LoVo (cell line): ENCODE measurements at regions not wholly inside any gene's neighbourhood (a gene's known extent, or its start where the extent isn't known, plus 50 kb on each side); places are given as distances from the start of the nearest gene placed in this dataset.
"Not testable (repeated sequence)": the region's sequence is repeated elsewhere in the genome, so short reads cannot be mapped to it uniquely, and the experiment has no call there.

Experiments
- DNase-seq: peaks from one replicate; pipeline ENCODE4 v3.0.0-alpha.2; 2016; ENCODE audit warnings: low spot score

DNA sequence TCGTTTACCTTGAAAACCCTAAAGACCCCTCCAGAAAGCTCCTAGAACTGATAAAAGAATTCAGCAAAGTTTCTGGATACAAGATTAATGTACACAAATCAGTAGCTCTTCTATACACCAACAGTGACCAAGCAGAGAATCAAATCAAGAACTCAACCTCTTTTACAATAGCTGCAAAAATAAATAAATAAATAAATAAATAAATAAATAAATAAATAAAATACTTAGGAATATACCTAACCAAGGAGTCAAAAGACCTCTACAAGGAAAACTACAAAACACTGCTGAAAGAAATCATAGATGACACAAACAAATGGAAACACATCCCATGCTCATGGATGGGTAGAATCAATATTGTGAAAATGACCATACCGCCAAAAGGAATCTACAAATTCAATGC lies 186.8 kb upstream of the EOLA2 start:
- not testable (repeated sequence) for DNase-seq

DNA sequence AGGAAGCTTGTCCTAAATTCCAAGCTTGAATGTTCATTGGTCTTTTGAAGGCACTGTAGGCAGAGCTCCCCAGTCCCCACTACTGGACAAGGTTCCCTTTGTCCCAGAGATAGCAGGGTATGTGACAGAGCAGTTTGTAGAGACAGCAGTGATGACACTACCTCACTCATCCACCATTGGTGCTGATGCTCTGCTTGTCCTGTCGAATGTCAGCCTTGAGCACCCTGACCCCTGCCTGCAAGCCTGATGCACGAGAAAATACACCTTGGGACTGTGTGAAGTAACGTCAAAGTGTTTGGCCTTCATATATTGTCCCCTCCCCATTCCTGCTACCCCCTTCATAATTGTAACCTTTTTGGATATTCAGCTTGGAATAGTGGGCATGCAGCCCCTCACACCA lies 188.9 kb upstream of the EOLA2 start:
- no peak for DNase-seq

DNA sequence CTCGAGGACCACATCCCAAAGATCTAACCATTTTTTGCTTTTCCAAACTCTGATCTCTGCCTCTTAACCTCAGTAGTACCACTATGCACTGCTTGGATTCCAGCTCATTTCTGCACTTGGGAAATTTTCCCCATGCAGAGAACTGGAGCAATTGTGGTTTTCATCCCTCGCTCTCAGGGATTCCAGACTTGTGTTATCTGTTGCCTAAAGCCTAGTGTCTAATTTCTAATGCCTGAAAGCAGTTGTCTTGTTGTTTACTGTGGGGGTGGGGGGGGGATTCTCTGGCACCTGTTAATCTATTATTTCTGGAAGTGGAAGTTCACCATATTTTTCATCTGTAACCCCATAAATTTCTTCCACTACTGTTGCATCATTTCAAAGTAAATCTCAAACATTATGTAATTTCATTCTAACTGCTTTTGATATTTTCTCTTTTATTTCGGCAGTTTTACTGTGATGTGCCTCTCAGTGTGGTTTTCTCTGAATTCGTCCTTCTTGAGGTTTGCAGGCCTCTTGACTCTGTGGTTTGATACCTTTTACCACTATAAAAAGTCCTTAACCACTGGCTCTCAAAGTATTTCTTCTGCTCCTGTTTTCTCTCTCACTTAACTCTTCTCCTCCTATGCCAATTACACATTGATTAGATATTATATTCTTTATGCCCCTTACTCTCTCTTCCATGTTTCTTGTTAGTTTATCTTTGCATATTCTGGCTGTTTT lies 205.6 kb upstream of the EOLA2 start:
- DNase-seq: no peak

DNA sequence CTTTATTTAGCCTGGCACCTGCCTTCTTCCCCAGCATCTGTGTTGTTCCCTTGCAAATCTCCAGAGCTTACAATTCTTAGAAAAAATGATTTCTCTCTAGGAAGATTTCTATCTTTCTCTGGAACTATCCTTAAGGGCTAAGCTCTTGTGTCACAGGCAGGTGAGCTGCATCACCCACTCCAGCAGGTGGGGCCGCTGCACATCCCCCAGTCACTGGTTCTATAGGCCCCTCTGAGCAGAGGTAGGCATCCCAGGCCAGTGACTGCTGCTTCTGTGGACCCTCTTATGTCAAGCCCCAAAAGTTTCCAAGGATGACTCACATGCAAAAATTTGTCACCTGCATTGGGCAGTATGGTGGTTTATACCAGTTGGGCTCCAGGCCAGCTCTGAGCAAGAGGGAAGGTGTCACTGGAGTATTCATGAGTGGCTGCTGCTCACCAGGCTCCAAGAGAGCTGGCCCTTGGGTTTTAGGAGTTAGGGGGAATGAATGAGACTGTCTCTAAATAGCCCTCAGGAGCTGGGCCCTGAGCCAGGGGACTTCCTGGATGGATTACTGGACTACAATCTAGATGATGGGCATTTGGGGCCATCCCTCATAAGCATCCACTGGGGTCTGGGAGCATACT lies 208.1 kb upstream of the EOLA2 start:
- no peak for DNase-seq

DNA sequence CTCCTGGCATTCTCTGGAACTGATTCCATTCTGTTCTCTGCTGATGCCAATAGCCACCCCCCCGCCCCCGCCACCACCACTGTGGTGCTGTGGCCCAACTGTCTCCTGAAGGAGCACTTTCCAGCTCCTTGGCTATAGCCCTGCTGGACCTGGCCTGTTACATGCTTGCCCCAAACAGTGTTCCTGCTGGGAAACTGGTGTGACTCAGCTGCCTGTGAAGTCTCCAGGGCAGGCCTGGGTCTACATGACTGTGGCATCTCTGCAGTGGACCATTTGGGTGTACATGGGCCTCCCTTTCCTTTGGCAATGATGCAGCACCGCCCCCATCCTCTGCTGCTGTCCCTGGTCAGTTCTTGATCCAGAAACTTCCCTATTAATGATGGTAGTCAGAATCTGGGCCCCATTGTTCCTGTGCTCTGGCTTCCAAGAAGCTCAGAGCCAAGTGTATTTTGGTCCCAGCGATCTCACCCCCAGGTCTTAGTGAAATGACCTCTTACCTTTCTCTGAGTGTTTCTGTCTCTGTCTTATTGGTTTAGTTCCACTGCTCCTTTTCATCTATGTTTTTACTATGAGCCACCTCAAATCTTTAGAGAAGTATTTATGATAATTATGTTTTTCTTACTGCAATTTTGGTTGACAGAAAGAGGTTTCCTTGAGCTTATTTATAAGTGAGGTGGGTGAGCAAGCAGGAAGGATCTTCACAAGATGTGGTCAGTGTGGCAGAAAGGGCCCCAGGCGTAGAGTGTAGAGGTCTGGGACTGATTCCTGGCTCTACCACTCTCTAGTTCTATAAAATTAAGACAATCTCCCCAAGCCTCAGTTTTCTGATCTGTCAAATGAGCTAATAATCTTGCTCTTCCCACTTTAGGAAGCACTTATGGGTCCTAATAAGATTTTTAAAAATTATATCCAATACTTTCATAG lies 210.7 kb upstream of the EOLA2 start:
- DNase-seq: no peak

DNA sequence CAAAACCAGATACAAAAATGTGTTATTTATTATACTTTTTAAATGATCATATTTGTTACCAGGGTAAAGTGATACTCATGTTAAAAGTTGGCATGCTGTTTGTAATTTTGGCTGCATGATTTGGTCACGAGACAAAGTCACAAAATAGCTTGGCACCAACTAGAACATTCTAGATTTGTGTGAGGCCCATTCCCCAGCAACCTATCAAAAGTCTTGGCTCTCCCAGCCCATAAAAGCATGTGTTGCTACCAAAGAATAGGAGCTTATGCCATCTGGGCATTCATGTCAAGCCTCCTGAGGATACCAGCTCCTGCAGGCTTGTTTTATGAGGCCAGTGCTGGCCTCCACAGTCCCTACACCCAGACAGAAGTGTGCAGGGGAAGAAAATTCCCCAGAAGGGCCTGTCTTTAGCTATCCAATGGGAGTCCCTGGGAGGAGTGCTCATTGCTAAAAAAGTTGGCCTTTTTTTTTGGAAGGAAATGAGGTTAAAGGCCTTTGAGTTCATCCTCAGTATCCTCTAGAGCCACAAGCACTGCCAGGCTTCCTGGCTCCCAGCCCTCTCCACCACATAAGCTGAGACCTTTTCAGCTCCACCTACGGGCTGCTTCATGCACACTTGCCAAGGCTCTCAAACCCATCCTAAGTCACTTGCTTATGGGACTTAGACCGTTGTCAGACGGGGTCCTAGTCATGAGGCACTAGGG lies 211.9 kb upstream of the EOLA2 start:
- no peak for DNase-seq

DNA sequence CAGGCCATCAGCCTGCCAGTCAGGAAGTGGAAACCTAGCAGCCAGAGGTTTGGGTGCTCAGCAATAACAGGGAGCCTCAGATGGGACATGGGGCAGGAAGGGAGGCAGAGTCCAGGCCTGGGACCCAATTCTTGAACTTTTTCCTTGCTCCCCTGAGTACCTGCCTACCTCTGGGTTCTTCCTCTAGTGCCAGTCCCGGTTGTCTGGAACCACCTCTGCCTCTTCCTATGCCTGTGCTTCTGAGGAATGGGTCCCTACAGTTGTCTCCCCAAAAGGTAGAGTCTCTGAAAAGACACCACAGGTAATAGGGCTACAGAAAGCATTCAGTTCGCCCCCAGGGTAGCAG lies 212.4 kb upstream of the MAMLD1 start:
- no peak for DNase-seq

DNA sequence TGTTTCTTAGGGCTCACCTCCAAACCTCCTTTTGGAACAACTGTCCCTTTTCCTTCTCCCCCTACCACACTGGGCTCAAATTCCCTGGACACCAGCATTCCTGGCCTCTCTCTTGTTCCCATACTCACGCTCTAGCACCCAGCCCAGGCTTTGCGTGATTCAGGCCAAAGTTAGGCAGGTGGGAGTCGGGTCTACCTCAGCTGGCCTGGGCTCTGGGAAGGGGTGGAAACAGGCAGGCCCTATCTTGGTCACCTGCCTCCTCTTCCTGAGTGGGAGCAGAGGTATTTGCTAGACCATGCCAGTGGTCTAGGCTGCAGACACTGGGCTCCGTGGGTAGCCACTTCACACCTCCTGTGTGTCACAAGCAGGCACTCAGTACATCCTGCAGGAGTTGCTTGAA lies 211.1 kb upstream of the MAMLD1 start:
- no peak for DNase-seq

DNA sequence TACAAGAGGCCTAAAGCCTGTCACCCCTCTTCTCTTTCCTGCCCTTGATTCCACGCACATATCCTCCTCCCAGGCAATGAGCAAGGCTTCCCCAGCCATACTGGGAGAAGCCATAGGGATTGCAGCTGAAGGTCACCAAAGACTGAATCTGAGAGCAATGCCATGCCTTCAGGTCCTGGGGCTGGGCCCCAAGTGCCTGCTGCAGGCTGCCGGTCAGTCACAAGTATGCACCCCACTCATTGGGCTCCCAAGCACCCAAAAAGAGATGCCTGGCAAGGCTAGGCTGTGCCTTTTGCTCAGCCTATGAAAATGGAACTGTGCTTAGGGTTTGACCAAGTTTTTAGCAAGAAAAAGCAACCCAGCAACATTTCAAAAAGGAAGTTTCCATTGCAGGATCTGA lies 210.6 kb upstream of the MAMLD1 start:
- no peak for DNase-seq

DNA sequence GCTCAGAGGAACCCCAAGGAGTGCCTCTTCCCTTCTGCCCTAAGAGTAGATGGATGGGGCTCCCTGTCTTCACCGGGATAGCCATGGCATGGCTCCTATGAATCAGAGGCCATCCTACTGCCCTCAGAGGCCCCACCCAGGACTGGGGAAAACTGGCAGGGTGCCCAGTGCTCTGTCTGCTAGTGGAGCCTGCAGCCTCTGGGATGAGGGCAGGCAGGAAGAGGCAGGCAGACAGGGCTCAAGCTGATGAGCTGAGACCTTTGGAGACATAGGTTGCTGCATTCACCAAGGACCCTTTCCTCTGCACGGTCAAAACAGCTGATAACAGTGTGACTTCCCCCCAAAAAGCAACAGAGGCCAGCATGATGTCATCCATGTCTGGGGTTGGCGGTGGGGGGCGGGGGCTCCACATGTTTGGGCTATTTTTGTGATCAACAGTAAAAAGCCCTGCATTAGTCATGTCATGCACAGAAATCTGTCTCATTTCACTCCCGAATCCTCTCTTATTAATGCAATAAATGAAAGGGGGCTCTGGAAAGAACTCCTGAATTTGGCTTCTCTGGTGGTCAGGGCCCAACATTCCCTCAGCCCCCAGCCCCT lies 207.6 kb upstream of the MAMLD1 start:
- DNase-seq: peak; percentile 26

DNA sequence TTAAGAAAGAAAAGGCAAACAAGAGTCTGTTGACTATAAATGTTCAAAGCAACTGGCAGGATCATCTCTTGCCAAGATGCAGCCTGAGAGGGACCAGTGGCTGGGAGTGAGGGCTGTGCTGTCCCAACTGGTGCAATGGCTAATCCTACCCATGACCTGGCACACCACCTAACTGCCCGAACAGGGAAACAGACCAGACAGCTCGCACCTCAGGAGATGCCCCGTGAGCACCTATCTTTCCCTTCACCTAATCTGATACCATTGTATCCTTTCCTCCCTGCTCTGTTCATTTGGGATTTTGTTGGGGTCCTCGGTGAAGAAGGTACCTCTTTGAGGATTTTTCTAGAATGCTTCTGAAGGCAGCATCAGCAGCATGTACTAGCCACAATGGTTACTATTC lies 206.5 kb upstream of the MAMLD1 start:
- DNase-seq: no peak

DNA sequence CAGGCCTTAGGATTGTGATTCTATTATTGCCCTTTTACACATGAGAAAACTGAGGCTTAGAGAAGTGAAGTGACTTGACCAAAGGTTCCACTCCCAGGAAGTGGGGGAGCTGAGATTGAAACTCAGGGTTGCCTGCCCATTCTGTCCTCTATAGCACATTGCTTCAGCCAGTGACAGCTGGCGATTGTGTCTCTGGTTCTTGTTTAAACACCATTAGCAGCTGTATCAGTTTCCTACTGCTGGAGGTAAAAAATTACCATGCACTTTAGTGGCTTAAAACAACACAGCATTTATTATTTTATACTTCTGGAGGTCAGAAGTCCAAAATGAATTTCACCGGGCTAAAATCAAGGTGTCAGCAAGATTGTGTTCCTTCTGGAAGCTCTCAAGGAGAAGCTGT lies 205.8 kb upstream of the MAMLD1 start:
- no peak for DNase-seq

DNA sequence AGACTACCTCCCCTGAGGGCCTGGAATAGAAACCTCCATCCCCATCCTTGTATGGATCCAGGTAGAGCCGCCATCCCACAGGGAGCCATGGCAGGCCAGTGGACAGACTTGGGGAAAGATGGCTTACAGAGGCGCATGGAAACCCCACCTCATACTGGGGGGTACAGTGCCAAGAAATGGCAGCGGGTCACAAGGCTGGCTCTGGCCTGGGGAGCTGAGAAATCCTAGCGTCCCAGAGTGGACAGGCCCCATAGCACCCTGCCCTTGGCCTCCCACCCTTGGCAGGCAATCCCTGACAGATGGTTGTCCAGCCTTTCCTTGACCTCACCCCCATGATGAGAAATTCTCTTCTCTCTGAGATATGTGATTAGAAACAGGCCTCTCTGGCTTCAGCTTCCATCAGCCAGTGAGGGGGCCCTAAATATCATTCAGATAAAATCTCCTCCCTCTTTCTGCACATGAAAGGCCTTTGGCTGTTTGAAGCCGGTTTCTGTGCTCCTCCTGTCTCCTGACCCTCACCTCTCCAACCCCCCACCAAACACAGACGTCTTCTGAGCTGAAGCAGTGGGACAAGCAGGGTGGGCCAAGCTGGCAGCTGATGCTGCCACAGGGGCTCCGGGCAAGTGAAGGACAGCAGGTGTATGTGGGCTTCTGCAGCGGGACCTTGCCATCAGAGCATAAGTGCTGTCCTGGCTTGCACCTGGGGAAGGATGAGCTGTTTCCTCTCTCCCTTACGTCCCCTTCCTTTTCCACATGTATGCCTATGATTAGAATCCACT lies 204.4 kb upstream of the MAMLD1 start:
- DNase-seq: no peak

DNA sequence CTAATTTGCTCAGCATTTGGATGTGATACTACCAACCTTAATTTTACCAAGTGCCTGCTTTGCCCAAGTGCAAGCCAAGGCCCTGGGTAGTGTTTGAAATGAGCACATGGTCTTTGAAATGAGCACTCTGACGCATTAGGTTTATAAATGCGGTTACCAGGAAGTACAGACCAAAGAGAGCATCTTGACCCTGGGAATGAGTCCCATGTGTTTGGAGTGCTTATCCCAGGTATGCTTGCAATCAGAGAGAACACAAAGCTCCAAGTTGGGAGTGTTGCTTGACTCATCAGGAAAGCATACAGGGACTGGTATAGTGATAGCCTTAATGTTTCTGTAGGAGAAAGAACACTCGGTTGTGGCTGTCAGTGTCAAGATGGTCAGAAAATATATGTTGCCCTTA lies 203.6 kb upstream of the MAMLD1 start:
- no peak for DNase-seq

DNA sequence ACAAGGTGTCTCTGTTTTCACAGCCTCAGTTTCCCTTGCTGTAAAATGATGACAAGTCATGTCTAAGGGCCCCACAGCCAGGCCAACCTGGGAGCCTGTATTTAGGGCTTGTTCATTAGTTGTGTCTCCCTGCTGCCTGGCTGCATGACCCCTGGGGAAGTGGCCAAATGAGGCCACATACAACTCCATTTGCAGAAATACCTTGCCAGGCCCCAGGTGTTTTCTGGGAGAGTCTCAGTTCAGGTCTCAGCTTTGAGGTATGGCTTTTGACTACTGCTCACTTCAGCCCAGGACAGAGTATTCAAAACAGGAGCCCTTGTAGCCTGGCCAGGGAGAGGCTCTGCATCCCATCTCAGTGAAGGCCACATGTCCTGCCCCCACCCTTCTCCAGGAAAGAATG lies 202.5 kb upstream of the MAMLD1 start:
- DNase-seq: no peak

DNA sequence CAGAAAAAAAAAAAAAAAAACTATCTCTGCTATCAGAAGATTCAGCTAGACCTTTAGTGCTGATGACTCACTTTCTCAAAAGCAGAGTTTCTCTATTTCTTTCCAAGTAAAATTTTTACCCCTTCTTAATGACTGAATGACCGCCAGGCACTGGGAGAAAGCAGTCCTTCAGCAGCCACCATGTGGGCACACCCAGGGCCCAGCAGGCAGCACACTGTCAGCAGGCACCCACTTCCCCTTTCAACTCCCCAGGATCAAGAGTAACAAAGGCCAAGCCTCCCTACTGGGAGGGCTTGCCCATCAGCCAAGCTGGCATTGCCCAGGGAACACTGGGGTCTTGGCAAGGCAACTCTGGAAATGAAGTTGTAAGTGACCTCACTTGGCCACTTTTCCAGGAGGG lies 201.9 kb upstream of the MAMLD1 start:
- no peak for DNase-seq

DNA sequence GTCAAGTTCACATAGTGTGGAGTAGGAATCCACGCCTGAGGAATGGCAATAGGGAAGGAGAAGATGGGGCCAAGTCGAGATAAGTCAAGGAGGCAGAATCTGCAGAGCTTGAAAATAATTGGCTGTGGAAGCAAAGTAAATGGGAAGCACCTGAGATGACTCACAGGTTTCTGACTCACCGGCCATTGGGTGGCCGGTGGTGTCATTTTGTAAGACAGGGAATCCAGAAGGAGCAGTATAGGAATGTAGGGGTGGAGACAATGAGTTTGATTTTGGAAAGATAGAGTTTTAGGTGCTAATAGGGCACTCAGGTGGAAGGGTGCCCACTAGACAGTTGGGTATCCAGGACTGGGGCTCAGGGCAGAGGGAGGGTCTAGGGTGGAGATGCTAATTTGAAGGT lies 201.0 kb upstream of the MAMLD1 start:
- peak; percentile 12 for DNase-seq

DNA sequence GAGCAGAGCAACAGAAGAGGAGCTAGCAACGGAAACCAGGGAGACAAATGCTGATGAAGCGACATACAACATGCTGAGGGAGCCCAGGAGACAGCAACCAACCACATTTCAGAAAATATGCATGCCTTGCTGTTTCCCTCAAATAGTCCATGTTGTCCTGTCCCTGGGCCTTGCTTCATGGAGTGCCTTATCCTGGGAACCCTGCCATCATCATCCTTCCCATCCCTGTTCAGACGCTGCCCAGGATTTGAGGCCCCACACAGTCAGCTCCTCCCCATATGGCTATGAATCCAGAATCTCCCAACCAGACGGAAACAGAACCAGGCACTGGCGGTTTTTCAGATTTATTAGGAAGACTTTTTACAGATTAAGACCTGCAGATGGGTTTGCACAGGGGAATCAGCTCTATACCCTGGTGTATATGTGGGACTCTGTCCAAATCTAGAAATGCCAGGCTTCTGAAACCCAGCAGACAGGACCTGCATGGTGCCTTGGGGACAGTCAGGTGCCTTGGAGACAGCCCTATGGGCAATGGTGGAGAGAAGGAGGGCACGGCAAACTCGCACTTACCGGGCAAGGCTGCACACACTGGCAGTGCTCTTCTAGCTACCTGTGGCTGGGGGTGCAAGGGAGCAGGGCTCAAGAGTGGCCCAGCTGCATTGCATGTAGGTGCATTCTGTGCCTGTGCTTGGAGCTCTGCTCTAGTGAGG lies 199.7 kb upstream of the MAMLD1 start:
- DNase-seq: no peak

DNA sequence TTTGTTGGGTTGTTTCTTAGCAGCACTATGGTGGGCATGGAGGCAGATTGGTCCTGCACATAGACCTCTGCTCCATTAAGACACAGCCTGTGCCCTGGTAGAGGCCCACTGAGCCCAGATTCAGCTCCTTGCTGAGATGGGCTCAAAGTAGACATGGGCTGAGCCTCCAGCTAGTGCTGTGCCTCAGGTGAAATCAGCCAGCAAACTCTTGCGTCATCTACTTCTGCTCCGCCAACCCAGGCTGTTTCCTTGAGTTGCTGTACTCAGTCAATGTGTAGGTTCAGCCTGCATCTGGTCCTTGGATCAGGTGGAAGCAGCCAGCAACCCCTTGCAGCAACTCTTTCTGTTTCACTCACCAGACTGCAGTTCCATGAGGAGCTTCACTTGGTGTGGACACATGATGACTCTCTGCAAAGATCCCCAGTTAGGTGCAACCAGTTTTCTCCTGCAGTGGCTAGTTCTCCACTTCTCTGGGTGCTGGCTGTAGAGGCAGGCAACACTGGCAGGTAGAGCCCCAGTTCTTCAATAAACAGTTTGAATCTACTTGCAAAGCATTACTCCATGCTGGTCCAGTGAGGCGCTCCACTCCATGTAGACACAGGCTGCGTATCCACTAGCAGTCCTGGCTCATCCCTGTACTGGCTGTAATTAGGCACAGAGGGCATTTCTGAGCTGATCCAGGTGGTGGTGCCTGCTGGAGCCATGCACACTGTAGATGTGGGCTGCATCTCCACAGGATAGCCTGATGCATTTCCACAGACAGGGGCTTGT lies 199.0 kb upstream of the MAMLD1 start:
- DNase-seq: no peak
